ENCODE measurements at regions not wholly inside any gene's neighbourhood (a gene's known extent, or its start where the extent isn't known, plus 50 kb on each side); places are given as distances from the start of the nearest gene placed in this dataset.

GRCh38 chr12:77120156-77121085 is 55.1 kb upstream of the E2F7 start:
- Mint-ChIP-seq H3K27me3 (ENCODE audit: low read depth) (peaks cover 8% of the 10 kb centered on the region), H3K4me3 (no peak overlapping the region), H3K27ac (no peak overlapping the region), H3K9me3 (no peaks in the 10 kb centered on the region), H3K36me3 (ENCODE audit: low read depth) (no peaks in the 10 kb centered on the region), H3K4me1 (ENCODE audit: low read depth) (no peaks in the 10 kb centered on the region)
- intact Hi-C loops (cut with micrococcal nuclease), result no loop called here
- CTCF ChIA-PET, result no interaction called here
- no peak for DNase-seq

- Mint-ChIP-seq H3K9me3 (no peaks in the 10 kb centered on the region), H3K27ac (no peak overlapping the region), H3K27me3 (ENCODE audit: low read depth) (peaks cover 8% of the 10 kb centered on the region), H3K4me1 (ENCODE audit: low read depth) (no peaks in the 10 kb centered on the region), H3K36me3 (ENCODE audit: low read depth) (no peaks in the 10 kb centered on the region), H3K4me3 (no peak overlapping the region)
- CTCF ChIA-PET, result no interaction called here
- intact Hi-C loops (cut with micrococcal nuclease), result no loop called here
- DNase-seq, result no peak
These were observed 53.3 kb upstream of the E2F7 start for GRCh38 chr12:77118696-77119095.

GRCh38 chr12:77116277-77116676 is 50.9 kb upstream of the E2F7 start:
- peaks cover under 1% of the 10 kb centered on the region for H3K9me3 Mint-ChIP-seq
- no peak overlapping the region for H3K4me3 Mint-ChIP-seq
- CTCF ChIA-PET, result no interaction called here
- no peaks in the 10 kb centered on the region for H3K4me1 Mint-ChIP-seq (ENCODE audit: low read depth)
- H3K27ac Mint-ChIP-seq, result no peak overlapping the region
- no peak for DNase-seq
- H3K36me3 Mint-ChIP-seq (ENCODE audit: low read depth), result no peaks in the 10 kb centered on the region
- peaks cover 3% of the 10 kb centered on the region for H3K27me3 Mint-ChIP-seq (ENCODE audit: low read depth)
- intact Hi-C loops (cut with micrococcal nuclease), result no loop called here

- H3K9me3 Mint-ChIP-seq, result peaks cover 6% of the 10 kb centered on the region
- CTCF ChIA-PET, result no interaction called here
- intact Hi-C loops (cut with micrococcal nuclease), result no loop called here
- no peaks in the 10 kb centered on the region for H3K36me3 Mint-ChIP-seq (ENCODE audit: low read depth)
- no peaks in the 10 kb centered on the region for H3K4me1 Mint-ChIP-seq (ENCODE audit: low read depth)
- DNase-seq, result no peak
- H3K27ac Mint-ChIP-seq, result no peak overlapping the region
- no peak overlapping the region for H3K4me3 Mint-ChIP-seq
- H3K27me3 Mint-ChIP-seq (ENCODE audit: low read depth), result no peaks in the 10 kb centered on the region
These were observed 50.1 kb upstream of the E2F7 start for GRCh38 chr12:77115471-77115870.
